ENCODE measurements at regions not wholly inside any gene's neighbourhood (a gene's known extent, or its start where the extent isn't known, plus 50 kb on each side); places are given as distances from the start of the nearest gene placed in this dataset.

DNA sequence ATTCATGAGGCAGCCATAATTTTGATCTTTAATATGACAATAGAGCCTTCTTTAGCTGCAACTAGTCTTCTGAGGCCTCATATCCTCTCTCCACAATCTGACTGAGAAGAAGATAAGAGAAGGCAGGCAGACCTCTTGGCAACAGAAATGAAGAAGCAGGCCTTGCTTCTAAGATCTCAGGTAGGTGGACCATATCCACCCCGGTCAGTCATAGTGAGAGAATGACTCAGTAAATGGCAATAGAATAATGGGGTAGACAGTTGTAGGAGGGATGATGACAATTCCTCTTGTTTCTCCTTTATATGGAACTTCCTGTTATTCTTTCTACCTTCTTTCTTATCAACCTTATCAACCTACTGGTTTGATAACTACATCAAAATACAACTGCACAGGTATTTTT, 246.7 kb upstream of the G2E3 start:
- H3K36me3 Mint-ChIP-seq (ENCODE audit: insufficient read depth in 1 of 3, low read depth in 3 of 3), result no peaks in the 10 kb centered on the region

More for the DNA sequence above, 246.7 kb upstream of the G2E3 start:
- no peak overlapping the region for H3K56ac ChIP-seq (ENCODE audit: insufficient read length, low read depth, low read length)
- Mint-ChIP-seq H3K27ac (no peak overlapping the region), H3K4me1 (no peaks in the 10 kb centered on the region), H3K9me3 (peaks cover 0 to 4% of the 10 kb centered on the region in 2 experiments; a peak in 2 of 5 replicates), H3K4me3 (no peak overlapping the region), H3K27me3 (ENCODE audit: low read depth) (peaks cover 3% of the 10 kb centered on the region; the same call in 1 of the 2 replicates)
- H2BK12ac ChIP-seq (ENCODE audit: insufficient read length, low read depth, low read length), result no peak overlapping the region
- no peak overlapping the region for H2BK120ac ChIP-seq (ENCODE audit: low read depth, low read length, poor library complexity, severe bottlenecking)
- no peaks in the 10 kb centered on the region for H3K9me3 ChIP-seq (ENCODE audit: control insufficient read depth, low read depth, low read length)
- H3K23me2 ChIP-seq (ENCODE audit: insufficient read length, low read depth, low read length, poor library complexity, severe bottlenecking), result no peaks in the 10 kb centered on the region
- H2BK5ac ChIP-seq (ENCODE audit: insufficient read length, low read length), result no peak overlapping the region
- no peak overlapping the region for H4K91ac ChIP-seq (ENCODE audit: insufficient read length, low read depth, low read length)
- no peak overlapping the region for H4K8ac ChIP-seq (replicated peaks; ENCODE audit: insufficient read length, low read depth, low read length)
- no peaks in the 10 kb centered on the region for H3K4me1 ChIP-seq (ENCODE audit: insufficient read depth, low read length)
- no peak overlapping the region for H3K18ac ChIP-seq (ENCODE audit: insufficient read length, low read depth, low read length)
- H3K23ac ChIP-seq (ENCODE audit: insufficient read length, low read depth, low read length), result no peak overlapping the region
- H2AFZ ChIP-seq (ENCODE audit: low read length), result no peak overlapping the region
- no peaks in the 10 kb centered on the region for H3K27me3 ChIP-seq (ENCODE audit: insufficient read depth, low read length)
- no peaks in the 10 kb centered on the region for H4K20me1 ChIP-seq (ENCODE audit: control insufficient read depth, insufficient read depth, insufficient read length)
- no peak overlapping the region for H3T11ph ChIP-seq (ENCODE audit: low read length)
- no peak overlapping the region for H2BK15ac ChIP-seq (ENCODE audit: low read depth, low read length)
- H3K4me2 ChIP-seq (ENCODE audit: insufficient read depth, insufficient read length, low read length), result no peak overlapping the region
- H3K79me1 ChIP-seq (ENCODE audit: insufficient read depth, low read depth, low read length, poor library complexity, severe bottlenecking), result no peaks in the 10 kb centered on the region
- TF ChIP-seq, protein P1, sequence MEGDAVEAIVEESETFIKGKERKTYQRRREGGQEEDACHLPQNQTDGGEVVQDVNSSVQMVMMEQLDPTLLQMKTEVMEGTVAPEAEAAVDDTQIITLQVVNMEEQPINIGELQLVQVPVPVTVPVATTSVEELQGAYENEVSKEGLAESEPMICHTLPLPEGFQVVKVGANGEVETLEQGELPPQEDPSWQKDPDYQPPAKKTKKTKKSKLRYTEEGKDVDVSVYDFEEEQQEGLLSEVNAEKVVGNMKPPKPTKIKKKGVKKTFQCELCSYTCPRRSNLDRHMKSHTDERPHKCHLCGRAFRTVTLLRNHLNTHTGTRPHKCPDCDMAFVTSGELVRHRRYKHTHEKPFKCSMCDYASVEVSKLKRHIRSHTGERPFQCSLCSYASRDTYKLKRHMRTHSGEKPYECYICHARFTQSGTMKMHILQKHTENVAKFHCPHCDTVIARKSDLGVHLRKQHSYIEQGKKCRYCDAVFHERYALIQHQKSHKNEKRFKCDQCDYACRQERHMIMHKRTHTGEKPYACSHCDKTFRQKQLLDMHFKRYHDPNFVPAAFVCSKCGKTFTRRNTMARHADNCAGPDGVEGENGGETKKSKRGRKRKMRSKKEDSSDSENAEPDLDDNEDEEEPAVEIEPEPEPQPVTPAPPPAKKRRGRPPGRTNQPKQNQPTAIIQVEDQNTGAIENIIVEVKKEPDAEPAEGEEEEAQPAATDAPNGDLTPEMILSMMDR (conservative IDR thresholded peaks at IDR 0.05), result no peak
- no peak overlapping the region for H3K14ac ChIP-seq (ENCODE audit: insufficient read depth, low read length)
- no CpG with 5 or more reads among the region's 1 CpG for WGBS (ENCODE audit: extremely low coverage, insufficient read length, low lambda C conversion rate)
- H2BK20ac ChIP-seq (ENCODE audit: low read depth, low read length, poor library complexity, severe bottlenecking), result no peak overlapping the region
- H3K9ac ChIP-seq (ENCODE audit: extremely low read depth, insufficient read length, low read length), result no peak overlapping the region
- no peak overlapping the region for H3K4ac ChIP-seq (ENCODE audit: low read depth, low read length)
- no peak overlapping the region for H4K5ac ChIP-seq (ENCODE audit: insufficient read length, low read depth, low read length)
- H3K79me2 ChIP-seq (ENCODE audit: insufficient read depth, low read length), result no peaks in the 10 kb centered on the region
- no peak overlapping the region for H2AK5ac ChIP-seq (ENCODE audit: insufficient read length, low read length)
- no peak for DNase-seq
- no peak overlapping the region for H3K27ac ChIP-seq (ENCODE audit: insufficient read length, low read depth, low read length)

Data from H9 (cell line).